Mesodermal cell (in vitro differentiated cells): ENCODE measurements at regions not wholly inside any gene's neighbourhood (a gene's known extent, or its start where the extent isn't known, plus 50 kb on each side); places are given as distances from the start of the nearest gene placed in this dataset.

ENCODE experiments used
- H3K27ac ChIP-seq: 2 replicates; pipeline ENCODE4 v1.7.0; 2013; ENCODE audit warnings: mild to moderate bottlenecking, low read depth, low read length, moderate library complexity; ENCODE audit not compliant: severe bottlenecking
- H3K36me3 ChIP-seq: 2 replicates; pipeline ENCODE4 v1.7.1; 2013; ENCODE audit warnings: mild to moderate bottlenecking, low read length, moderate library complexity; ENCODE audit not compliant: control insufficient read depth, insufficient read depth
- H3K4me1 ChIP-seq: one replicate; pipeline ENCODE4 v1.7.1; 2013; ENCODE audit warnings: mild to moderate bottlenecking, low read length; ENCODE audit not compliant: insufficient read depth, control insufficient read depth, poor library complexity, severe bottlenecking
- H3K4me3 ChIP-seq: 2 replicates; pipeline ENCODE4 v1.7.0; 2013; ENCODE audit warnings: low read length, control low read depth, mild to moderate bottlenecking; ENCODE audit not compliant: insufficient read depth, poor library complexity, severe bottlenecking; ENCODE audit errors: extremely low read depth
- H3K9me3 ChIP-seq: 2 replicates; pipeline ENCODE4 v1.7.1; 2013; ENCODE audit warnings: mild to moderate bottlenecking, low read length, moderate library complexity; ENCODE audit not compliant: control insufficient read depth
- WGBS, 2 experiments: methylation state at CpG; one replicate each; pipeline ENCODE4 v1.1.5; 2013; ENCODE audit warnings: missing lambda C conversion rate in 2 of 2; ENCODE audit not compliant: insufficient coverage in 2 of 2; 5-methylcytosine and 5-hydroxymethylcytosine counted together

DNA sequence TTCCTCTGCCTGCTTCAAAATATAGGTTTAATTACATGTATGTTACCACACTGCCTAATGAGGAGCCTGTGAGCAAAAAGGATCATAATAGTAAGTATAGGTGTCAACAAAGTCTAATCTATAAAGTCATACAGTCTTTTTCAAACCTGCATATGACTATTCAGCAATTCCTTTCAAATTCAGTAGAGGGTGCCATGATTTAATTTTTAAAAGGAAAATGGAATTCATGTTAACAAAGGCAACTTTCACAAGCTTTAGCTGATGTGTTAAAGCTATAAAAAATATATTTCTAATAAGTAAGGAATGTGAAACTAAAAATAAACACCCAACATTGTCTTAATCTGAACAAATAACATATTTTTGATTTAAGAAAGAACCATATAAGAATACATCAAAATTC lies 52.1 kb downstream of the MPP7 start:
- no peak overlapping the region for H3K27ac ChIP-seq
- H3K9me3 ChIP-seq = no peaks in the 10 kb centered on the region
- H3K4me1 ChIP-seq = peaks cover 5% of the 10 kb centered on the region
- H3K36me3 ChIP-seq = no peaks in the 10 kb centered on the region
- H3K4me3 ChIP-seq = no peak overlapping the region

DNA sequence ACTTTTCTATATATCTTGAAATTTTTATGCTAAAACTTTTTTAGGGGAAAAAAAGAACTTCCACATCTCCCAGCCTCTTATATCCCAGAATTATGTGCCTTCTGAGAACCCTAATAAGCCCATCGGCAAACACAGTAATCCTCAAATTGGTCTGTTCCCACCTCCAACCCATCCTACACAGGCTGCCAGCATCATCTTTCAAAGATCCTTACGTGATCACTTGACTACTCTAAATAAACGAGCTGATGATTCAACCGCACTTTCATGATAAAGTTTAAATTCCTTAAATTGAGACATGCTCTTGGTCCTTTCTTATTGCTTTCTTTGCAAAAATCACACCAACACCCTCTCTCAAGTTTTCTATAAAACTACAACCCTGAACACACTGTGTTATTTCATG lies 52.5 kb downstream of the MPP7 start:
- Histone ChIP-seq H3K36me3 (no peaks in the 10 kb centered on the region), H3K4me3 (no peak overlapping the region), H3K9me3 (no peaks in the 10 kb centered on the region), H3K27ac (no peak overlapping the region), H3K4me1 (peaks cover 5% of the 10 kb centered on the region)
- WGBS, 2 experiments = 82 to 91% methylated on average over 4 of the region's 4 CpGs

GRCh38 chr10:28249512-28249911 lies 53.4 kb downstream of the MPP7 start:
- Histone ChIP-seq H3K36me3 (no peaks in the 10 kb centered on the region), H3K9me3 (no peaks in the 10 kb centered on the region), H3K4me1 (peaks cover 2% of the 10 kb centered on the region), H3K27ac (no peak overlapping the region), H3K4me3 (no peak overlapping the region)
- WGBS, 2 experiments = 92 to 98% methylated on average over 5 of the region's 6 CpGs

- no peaks in the 10 kb centered on the region for H3K36me3 ChIP-seq
- no peak overlapping the region for H3K27ac ChIP-seq
- 85 to 89% methylated on average over 7 to 8 of the region's 8 CpGs for WGBS, 2 experiments
- H3K4me1 ChIP-seq = no peaks in the 10 kb centered on the region
- no peaks in the 10 kb centered on the region for H3K9me3 ChIP-seq
- H3K4me3 ChIP-seq = no peak overlapping the region
Measured at GRCh38 chr10:28248092-28248491, 54.8 kb downstream of the MPP7 start.

GRCh38 chr10:28246023-28246422 lies 56.8 kb downstream of the MPP7 start:
- H3K36me3 ChIP-seq = no peaks in the 10 kb centered on the region
- H3K4me1 ChIP-seq = no peaks in the 10 kb centered on the region
- no peak overlapping the region for H3K4me3 ChIP-seq
- no peaks in the 10 kb centered on the region for H3K9me3 ChIP-seq
- H3K27ac ChIP-seq = no peak overlapping the region

GRCh38 chr10:28243923-28244322 lies 58.9 kb downstream of the MPP7 start:
- WGBS, 2 experiments = 80 to 88% methylated on average over 1 of the region's 1 CpG
- H3K4me1 ChIP-seq = no peaks in the 10 kb centered on the region
- H3K36me3 ChIP-seq = no peaks in the 10 kb centered on the region
- H3K4me3 ChIP-seq = no peak overlapping the region
- H3K27ac ChIP-seq = no peak overlapping the region
- no peaks in the 10 kb centered on the region for H3K9me3 ChIP-seq

GRCh38 chr10:28242555-28243204 lies 60.2 kb downstream of the MPP7 start:
- Histone ChIP-seq H3K4me1 (no peaks in the 10 kb centered on the region), H3K36me3 (no peaks in the 10 kb centered on the region), H3K27ac (no peak overlapping the region), H3K4me3 (no peak overlapping the region), H3K9me3 (no peaks in the 10 kb centered on the region)
- WGBS, 2 experiments = 80% methylated on average over 1 of the region's 1 CpG; no CpG with 5 or more reads in 1 of the 2 experiments

GRCh38 chr10:28241741-28242399 lies 61.0 kb downstream of the MPP7 start:
- Histone ChIP-seq H3K27ac (no peak overlapping the region), H3K9me3 (no peaks in the 10 kb centered on the region), H3K4me3 (no peak overlapping the region), H3K4me1 (no peaks in the 10 kb centered on the region), H3K36me3 (no peaks in the 10 kb centered on the region)
- WGBS, 2 experiments = 67% methylated on average over 1 of the region's 3 CpGs; no CpG with 5 or more reads in 1 of the 2 experiments

GRCh38 chr10:28240400-28240799 lies 62.5 kb downstream of the MPP7 start:
- no peak overlapping the region for H3K27ac ChIP-seq
- H3K36me3 ChIP-seq = no peaks in the 10 kb centered on the region
- H3K9me3 ChIP-seq = no peaks in the 10 kb centered on the region
- H3K4me1 ChIP-seq = no peaks in the 10 kb centered on the region
- H3K4me3 ChIP-seq = no peak overlapping the region
- WGBS, 2 experiments = 100% methylated on average over 1 of the region's 2 CpGs; no CpG with 5 or more reads in 1 of the 2 experiments

DNA sequence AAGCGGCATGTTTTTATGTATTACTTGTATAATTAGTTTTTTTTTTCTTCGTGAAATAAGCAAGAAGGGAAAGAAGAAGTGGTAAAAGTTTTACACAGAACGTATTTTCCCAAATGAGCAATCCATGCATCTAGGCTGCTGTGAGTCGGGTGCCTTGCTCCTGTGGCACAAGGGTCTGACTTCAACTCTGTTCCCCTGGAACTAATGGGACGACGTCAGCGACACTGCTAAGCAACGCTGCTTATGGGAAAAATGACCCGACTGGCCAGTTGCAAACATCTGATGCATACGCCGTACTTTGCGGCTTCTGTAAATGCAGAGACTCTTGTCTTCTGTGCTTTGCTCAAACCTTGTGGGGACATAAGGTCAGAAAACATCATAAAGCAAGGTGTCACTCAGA lies 66.3 kb downstream of the MPP7 start:
- no peaks in the 10 kb centered on the region for H3K36me3 ChIP-seq
- 89 to 94% methylated on average over 10 of the region's 12 CpGs for WGBS, 2 experiments
- H3K4me1 ChIP-seq = no peaks in the 10 kb centered on the region
- H3K27ac ChIP-seq = no peak overlapping the region
- no peaks in the 10 kb centered on the region for H3K9me3 ChIP-seq
- H3K4me3 ChIP-seq = no peak overlapping the region

DNA sequence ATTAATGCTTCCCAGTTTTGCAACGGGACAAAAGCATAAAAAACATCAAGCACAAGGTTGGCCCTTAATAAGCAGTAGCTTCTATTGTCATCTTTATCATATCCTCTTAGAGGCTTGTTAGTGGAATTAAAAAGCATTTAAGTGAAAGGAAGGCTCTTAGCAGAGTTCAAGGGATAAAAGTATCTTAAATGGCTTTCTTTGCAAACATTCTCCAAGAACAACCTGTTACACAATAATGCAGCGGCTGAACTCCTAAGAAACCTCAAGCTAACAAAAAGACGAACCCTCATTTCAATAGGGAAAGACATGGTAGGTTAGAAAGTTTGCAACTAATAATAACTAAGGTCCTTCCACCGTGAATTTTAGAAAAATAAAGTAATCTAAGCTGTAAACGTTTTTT lies 82.1 kb downstream of the MPP7 start:
- Histone ChIP-seq H3K4me3 (no peak overlapping the region), H3K27ac (no peak overlapping the region), H3K36me3 (no peaks in the 10 kb centered on the region), H3K4me1 (peaks cover 10% of the 10 kb centered on the region), H3K9me3 (no peaks in the 10 kb centered on the region)
- WGBS, 2 experiments = no CpG with 5 or more reads among the region's 5 CpGs
